H1 (cell line): ENCODE measurements at regions not wholly inside any gene's neighbourhood (a gene's known extent, or its start where the extent isn't known, plus 50 kb on each side); places are given as distances from the start of the nearest gene placed in this dataset.

Source experiments
- BACH1 ChIP-seq: IDR thresholded peaks from 2 replicates; pipeline ENCODE4 v1.6.1; 2012; ENCODE audit warnings: low read length, improper control_type of control experiment
- BRCA1 ChIP-seq: IDR thresholded peaks from 2 replicates; pipeline ENCODE4 v1.6.1; 2012; ENCODE audit warnings: low read depth, low read length, improper control_type of control experiment
- CEBPB ChIP-seq: IDR thresholded peaks from 2 replicates; pipeline ENCODE4 v1.6.1; 2012; ENCODE audit warnings: low read depth, low read length
- CTCF ChIP-seq, 3 experiments: IDR thresholded peaks; 1 replicate in 2 of 3; 2 replicates in 1 of 3; pipeline versions ENCODE4 v1.5.1 to v1.6.1; 2011; ENCODE audit warnings: low read length in 3 of 3, mild to moderate bottlenecking in 3 of 3, inconsistent platforms in 2 of 3, low read depth in 1 of 3, moderate library complexity in 1 of 3; ENCODE audit not compliant: insufficient read depth in 1 of 3; ENCODE audit errors: control extremely low read depth in 1 of 3
- EZH2 ChIP-seq: fragments of 200-600 bp; sonication (generic); IDR thresholded peaks from 2 replicates; pipeline ENCODE4 v1.7.1; 2012; ENCODE audit warnings: low read depth, mild to moderate bottlenecking, moderate library complexity, low read length, inconsistent platforms; ENCODE audit not compliant: severe bottlenecking
- KDM4A ChIP-seq: IDR thresholded peaks from one replicate; pipeline ENCODE4 v1.7.1; 2012; ENCODE audit warnings: low read depth, mild to moderate bottlenecking, moderate library complexity, low read length, inconsistent platforms; ENCODE audit not compliant: severe bottlenecking
- POLR2A ChIP-seq, 2 experiments: IDR thresholded peaks; 1 replicate in 1 of 2; 2 replicates in 1 of 2; pipeline ENCODE4 v1.6.1; 2011; ENCODE audit warnings: low read depth in 2 of 2, low read length in 2 of 2, mild to moderate bottlenecking in 2 of 2; ENCODE audit errors: control extremely low read depth in 1 of 2
- RNF2 ChIP-seq: fragments of 200-900, 300-1000 bp; sonication (generic); IDR thresholded peaks from 2 replicates; pipeline ENCODE4 v1.7.1; 2016; ENCODE audit warnings: borderline replicate concordance, low read depth, mild to moderate bottlenecking, antibody characterized with exemption, low read length; ENCODE audit not compliant: poor library complexity, severe bottlenecking; ENCODE audit errors: missing control alignments
- SIX5 ChIP-seq: IDR thresholded peaks from 2 replicates; pipeline ENCODE4 v1.6.1; 2011; ENCODE audit warnings: mild to moderate bottlenecking, low read depth, low read length
- TBP ChIP-seq: IDR thresholded peaks from 2 replicates; pipeline ENCODE4 v1.6.1; 2011; ENCODE audit warnings: low read depth, low read length, improper control_type of control experiment
- TEAD4 ChIP-seq: IDR thresholded peaks from 2 replicates; pipeline ENCODE4 v1.6.1; 2012; ENCODE audit warnings: low read depth, low read length, inconsistent platforms, mixed read lengths
- ZNF274 ChIP-seq: IDR thresholded peaks from 2 replicates; pipeline ENCODE4 v1.7.0; 2012; ENCODE audit warnings: low read length, borderline replicate concordance; ENCODE audit errors: extremely low read depth
- TF ChIP-seq, protein P1 (sequence below): IDR thresholded peaks from 2 replicates; pipeline ENCODE4 v1.6.1; 2012; ENCODE audit warnings: low read length, inconsistent platforms

DNA sequence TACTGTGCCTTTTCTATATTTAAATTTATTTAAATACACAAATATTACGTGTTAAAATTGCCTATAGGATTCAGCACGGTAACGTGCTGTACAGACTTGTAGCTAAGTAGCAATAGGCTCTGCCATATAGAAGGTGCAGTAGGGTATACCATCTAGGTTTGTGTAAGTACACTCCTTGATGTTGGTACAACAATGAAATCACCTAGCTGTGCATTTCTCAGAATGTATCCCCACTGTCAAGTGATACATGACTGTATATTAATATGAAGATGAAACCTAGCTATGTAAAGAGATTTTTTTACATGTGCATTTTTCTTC is 431.2 kb downstream of the KCTD8 start (continued):
- TF ChIP-seq CTCF (IDR thresholded peaks at IDR 0.05; ENCODE audit: control extremely low read depth in 1 of 3, insufficient read depth in 1 of 3, low read depth in 1 of 3, low read length in 3 of 3) (no peak), ZNF274 (no peak), TBP (no peak), RNF2 (no peak), KDM4A (no peak), CEBPB (no peak), BACH1 (no peak), BRCA1 (no peak), POLR2A (IDR thresholded peaks at IDR 0.05; ENCODE audit: control extremely low read depth in 1 of 2, low read depth in 2 of 2, low read length in 2 of 2) (no peak), EZH2 (no peak), SIX5 (no peak), TEAD4 (no peak)
- TF ChIP-seq, protein P1, sequence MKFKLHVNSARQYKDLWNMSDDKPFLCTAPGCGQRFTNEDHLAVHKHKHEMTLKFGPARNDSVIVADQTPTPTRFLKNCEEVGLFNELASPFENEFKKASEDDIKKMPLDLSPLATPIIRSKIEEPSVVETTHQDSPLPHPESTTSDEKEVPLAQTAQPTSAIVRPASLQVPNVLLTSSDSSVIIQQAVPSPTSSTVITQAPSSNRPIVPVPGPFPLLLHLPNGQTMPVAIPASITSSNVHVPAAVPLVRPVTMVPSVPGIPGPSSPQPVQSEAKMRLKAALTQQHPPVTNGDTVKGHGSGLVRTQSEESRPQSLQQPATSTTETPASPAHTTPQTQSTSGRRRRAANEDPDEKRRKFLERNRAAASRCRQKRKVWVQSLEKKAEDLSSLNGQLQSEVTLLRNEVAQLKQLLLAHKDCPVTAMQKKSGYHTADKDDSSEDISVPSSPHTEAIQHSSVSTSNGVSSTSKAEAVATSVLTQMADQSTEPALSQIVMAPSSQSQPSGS: no peak
